ENCODE measurements at regions not wholly inside any gene's neighbourhood (a gene's known extent, or its start where the extent isn't known, plus 50 kb on each side); places are given as distances from the start of the nearest gene placed in this dataset.

DNA sequence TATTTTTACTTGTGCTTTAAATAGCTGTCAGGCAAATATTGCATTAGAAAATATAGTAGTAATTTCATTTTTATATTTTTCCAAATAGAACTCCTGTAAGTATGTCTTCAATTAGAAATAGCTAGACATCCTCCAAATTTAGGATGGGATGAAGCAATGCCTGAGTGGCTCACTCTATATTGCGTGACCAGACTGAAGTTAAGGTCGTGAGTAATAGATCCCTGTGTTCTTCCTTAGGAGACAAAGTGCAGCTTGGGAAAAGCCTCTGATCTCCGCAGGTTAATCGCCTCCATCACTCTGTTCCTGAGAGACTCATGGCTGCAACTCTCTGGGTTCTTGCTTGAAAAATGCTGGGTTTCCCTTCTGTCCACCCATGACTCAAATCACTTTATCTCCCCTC lies 484.8 kb upstream of the ANKRD30A start:
- no TSS peak for BruUV-seq (replicated peaks)
- H2AFZ ChIP-seq (ENCODE audit: low read depth, low read length) = no peak overlapping the region
- H3K9me1 ChIP-seq (replicated peaks; ENCODE audit: control insufficient read depth, extremely low read depth, insufficient read depth, low read length) = no peaks in the 10 kb centered on the region
- H3K4me3 ChIP-seq (replicated peaks in 1 of 3; ENCODE audit: insufficient read depth in 1 of 3, low read depth in 1 of 3, low read length in 3 of 3) = no peak overlapping the region
- no peaks in the 10 kb centered on the region for H3K36me3 ChIP-seq (ENCODE audit: control insufficient read depth in 2 of 2, extremely low read depth in 1 of 2, insufficient read depth in 2 of 2, low read length in 2 of 2)
- intact Hi-C loops (cut with micrococcal nuclease) (no loop called here), dilution Hi-C loops (cut with MboI; ENCODE audit: extremely low pct_ligation_motif_present, low sequenced_read_pairs) (no loop called here)
- H3K27me3 ChIP-seq (ENCODE audit: control insufficient read depth in 2 of 2, insufficient read depth in 2 of 2, low read length in 2 of 2) = peaks cover 0 to 3% of the 10 kb centered on the region in 2 experiments
- no peaks in the 10 kb centered on the region for H3K9me3 ChIP-seq (replicated peaks; ENCODE audit: control insufficient read depth, insufficient read depth, low read length)
- H3K79me2 ChIP-seq (ENCODE audit: control insufficient read depth, insufficient read depth, low read length) = no peaks in the 10 kb centered on the region
- no peaks in the 10 kb centered on the region for H3K4me1 ChIP-seq (ENCODE audit: control insufficient read depth, extremely low read depth, insufficient read depth, low read length)
- no peak for TF ChIP-seq JUN (IDR thresholded peaks at IDR 0.05; ENCODE audit: borderline replicate concordance, insufficient read depth, insufficient read length, low read depth)
- TF ChIP-seq POLR2A (IDR thresholded peaks at IDR 0.05; ENCODE audit: low read depth, low read length) = no peak
- TF ChIP-seq GATA2 (IDR thresholded peaks at IDR 0.05; ENCODE audit: insufficient read depth, insufficient read length, low read depth, low read length) = no peak
- no peak for TF ChIP-seq FOS (IDR thresholded peaks at IDR 0.05; ENCODE audit: borderline replicate concordance, insufficient read depth, low read length)
- TF ChIP-seq CTCF (IDR thresholded peaks at IDR 0.05; ENCODE audit: extremely low read depth in 1 of 2, insufficient read depth in 1 of 2, low read depth in 1 of 2, low read length in 2 of 2) = no peak
- TF ChIP-seq MYC (IDR thresholded peaks at IDR 0.05; ENCODE audit: low read depth, low read length) = no peak
- no peak for TF ChIP-seq POLR2AphosphoS5 (IDR thresholded peaks at IDR 0.05; ENCODE audit: insufficient read depth, low read depth, low read length)
- TF ChIP-seq, protein P1, sequence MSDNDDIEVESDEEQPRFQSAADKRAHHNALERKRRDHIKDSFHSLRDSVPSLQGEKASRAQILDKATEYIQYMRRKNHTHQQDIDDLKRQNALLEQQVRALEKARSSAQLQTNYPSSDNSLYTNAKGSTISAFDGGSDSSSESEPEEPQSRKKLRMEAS (IDR thresholded peaks at IDR 0.05; ENCODE audit: insufficient read depth, insufficient read length) = no peak
- no peak for TF ChIP-seq EZH2 (IDR thresholded peaks at IDR 0.05; ENCODE audit: borderline replicate concordance, low read depth, low read length, severe bottlenecking)
- no peaks in the 10 kb centered on the region for H4K20me1 ChIP-seq (replicated peaks; ENCODE audit: control insufficient read depth, extremely low read depth, insufficient read depth, low read length)
- H3K4me2 ChIP-seq (ENCODE audit: insufficient read depth, low read length) = no peak overlapping the region
- H3K9ac ChIP-seq (replicated peaks; ENCODE audit: extremely low read depth, insufficient read depth, low read length) = no peak overlapping the region
- FAIRE-seq (no peak), DNase-seq (ENCODE audit: low read depth, low spot score) (no peak)
- CTCF ChIA-PET = interaction anchor here (0.9 kb wide), 1 partner anchor 32 kb away, joined by 4 read pairs; no protein-coding TSS in a partner anchor
- POLR2A ChIA-PET = interaction anchor here (0.6 kb wide), 1 partner anchor 105 kb away, joined by 5 read pairs; no protein-coding TSS in a partner anchor
- H3K27ac ChIP-seq (ENCODE audit: insufficient read depth, low read depth, low read length) = no peak overlapping the region

Data from endothelial cell of umbilical vein (primary cell).